H9 (cell line): ENCODE measurements at regions not wholly inside any gene's neighbourhood (a gene's known extent, or its start where the extent isn't known, plus 50 kb on each side); places are given as distances from the start of the nearest gene placed in this dataset.

ENCODE experiments used
- DNase-seq: peaks from one replicate; pipeline ENCODE4 v3.0.0-alpha.2; 2017
- H2AFZ ChIP-seq: one replicate; pipeline ENCODE4 v1.6.1; 2013; ENCODE audit warnings: mild to moderate bottlenecking, low read length, control low read depth, moderate library complexity
- H2AK5ac ChIP-seq: 2 replicates; pipeline ENCODE4 v1.6.1; 2013; ENCODE audit warnings: low read length, control low read depth, mixed read lengths; ENCODE audit not compliant: insufficient read length
- H2BK120ac ChIP-seq: one replicate; pipeline ENCODE4 v1.6.1; 2013; ENCODE audit warnings: low read depth, mild to moderate bottlenecking, low read length, control low read depth, inconsistent platforms; ENCODE audit not compliant: poor library complexity, severe bottlenecking
- H2BK12ac ChIP-seq: 2 replicates; pipeline ENCODE4 v1.6.1; 2013; ENCODE audit warnings: low read length, control low read depth, mixed read lengths, low read depth; ENCODE audit not compliant: insufficient read length
- H2BK15ac ChIP-seq: 2 replicates; pipeline ENCODE4 v1.6.1; 2013; ENCODE audit warnings: low read depth, low read length, control low read depth
- H2BK20ac ChIP-seq: one replicate; pipeline ENCODE4 v1.6.1; 2013; ENCODE audit warnings: low read depth, mild to moderate bottlenecking, low read length, control low read depth, inconsistent platforms; ENCODE audit not compliant: poor library complexity, severe bottlenecking
- H2BK5ac ChIP-seq: 2 replicates; pipeline ENCODE4 v1.6.1; 2013; ENCODE audit warnings: low read length, control low read depth, mixed read lengths; ENCODE audit not compliant: insufficient read length
- H3K14ac ChIP-seq: 2 replicates; pipeline ENCODE4 v1.6.1; 2013; ENCODE audit warnings: low read length, control low read depth; ENCODE audit not compliant: insufficient read depth
- H3K18ac ChIP-seq: 2 replicates; pipeline ENCODE4 v1.6.1; 2013; ENCODE audit warnings: low read depth, mild to moderate bottlenecking, mixed read lengths, low read length, control low read depth; ENCODE audit not compliant: insufficient read length
- H3K23ac ChIP-seq: 2 replicates; pipeline ENCODE4 v1.6.1; 2013; ENCODE audit warnings: low read length, control low read depth, mixed read lengths, low read depth; ENCODE audit not compliant: insufficient read length
- H3K23me2 ChIP-seq: 2 replicates; pipeline ENCODE4 v1.6.1; 2013; ENCODE audit warnings: low read depth, mild to moderate bottlenecking, mixed read lengths, low read length, control low read depth; ENCODE audit not compliant: insufficient read length, poor library complexity, severe bottlenecking
- H3K27ac ChIP-seq: 2 replicates; pipeline ENCODE4 v1.5.1; 2013; ENCODE audit warnings: low read length, control low read depth, mixed read lengths, low read depth; ENCODE audit not compliant: insufficient read length
- H3K27me3 ChIP-seq: 2 replicates; pipeline ENCODE4 v1.6.1; 2013; ENCODE audit warnings: low read length, control low read depth, inconsistent platforms; ENCODE audit not compliant: insufficient read depth
- H3K4ac ChIP-seq: 2 replicates; pipeline ENCODE4 v1.6.1; 2013; ENCODE audit warnings: low read depth, mild to moderate bottlenecking, control low read depth, inconsistent platforms, low read length, moderate library complexity
- H3K4me1 ChIP-seq: 2 replicates; pipeline ENCODE4 v1.6.1; 2013; ENCODE audit warnings: low read length, control low read depth, inconsistent platforms; ENCODE audit not compliant: insufficient read depth
- H3K4me2 ChIP-seq: 2 replicates; pipeline ENCODE4 v1.6.1; 2013; ENCODE audit warnings: low read length, control low read depth, mixed read lengths; ENCODE audit not compliant: insufficient read length, insufficient read depth
- H3K56ac ChIP-seq: 2 replicates; pipeline ENCODE4 v1.6.1; 2013; ENCODE audit warnings: low read depth, mild to moderate bottlenecking, mixed read lengths, low read length, control low read depth; ENCODE audit not compliant: insufficient read length
- H3K79me1 ChIP-seq: 2 replicates; pipeline ENCODE4 v1.6.1; 2013; ENCODE audit warnings: low read depth, mild to moderate bottlenecking, moderate library complexity, low read length, control low read depth, inconsistent platforms; ENCODE audit not compliant: insufficient read depth, poor library complexity, severe bottlenecking
- H3K79me2 ChIP-seq: 2 replicates; pipeline ENCODE4 v1.6.1; 2013; ENCODE audit warnings: low read length, control low read depth, inconsistent platforms; ENCODE audit not compliant: insufficient read depth
- H3K9ac ChIP-seq: 2 replicates; pipeline ENCODE4 v1.6.1; 2013; ENCODE audit warnings: low read length, control low read depth, mixed read lengths; ENCODE audit not compliant: insufficient read length; ENCODE audit errors: extremely low read depth
- H3K9me3 ChIP-seq: one replicate; pipeline ENCODE4 v1.6.1; 2013; ENCODE audit warnings: low read depth, low read length, inconsistent platforms; ENCODE audit not compliant: control insufficient read depth
- H3T11ph ChIP-seq: one replicate; pipeline ENCODE4 v1.6.1; 2013; ENCODE audit warnings: mild to moderate bottlenecking, low read length, control low read depth, inconsistent platforms
- H4K20me1 ChIP-seq: one replicate; pipeline ENCODE4 v1.6.1; 2013; ENCODE audit not compliant: control insufficient read depth, insufficient read length, insufficient read depth
- H4K5ac ChIP-seq: 2 replicates; pipeline ENCODE4 v1.6.1; 2013; ENCODE audit warnings: low read depth, mild to moderate bottlenecking, mixed read lengths, low read length, control low read depth; ENCODE audit not compliant: insufficient read length
- H4K8ac ChIP-seq: replicated peaks from 2 replicates; pipeline ENCODE4 v1.6.1; 2013; ENCODE audit warnings: low read length, control low read depth, mixed read lengths, low read depth; ENCODE audit not compliant: insufficient read length
- H4K91ac ChIP-seq: 2 replicates; pipeline ENCODE4 v1.6.1; 2013; ENCODE audit warnings: low read depth, mild to moderate bottlenecking, moderate library complexity, mixed read lengths, low read length, control low read depth; ENCODE audit not compliant: insufficient read length
- H3K27ac Mint-ChIP-seq, 3 experiments: 2 replicates in 2 of 3; 3 replicates in 1 of 3; pipeline ENCODE4 v1.8.0; 2020 to 2021; ENCODE audit warnings: mixed read lengths in 3 of 3, mild to moderate bottlenecking in 1 of 3, moderate library complexity in 1 of 3
- H3K27me3 Mint-ChIP-seq: 2 replicates; pipeline ENCODE4 v1.8.0; 2021; ENCODE audit warnings: low read depth, mild to moderate bottlenecking, moderate library complexity, mixed read lengths
- H3K36me3 Mint-ChIP-seq, 3 experiments: 2 replicates in 2 of 3; 3 replicates in 1 of 3; pipeline ENCODE4 v1.8.0; 2020 to 2021; ENCODE audit warnings: low read depth in 3 of 3, mixed read lengths in 3 of 3; ENCODE audit not compliant: insufficient read depth in 1 of 3
- H3K4me1 Mint-ChIP-seq, 2 experiments: 2 replicates each; pipeline ENCODE4 v1.8.0; 2020; ENCODE audit warnings: mixed read lengths in 2 of 2
- H3K4me3 Mint-ChIP-seq, 2 experiments: 2 replicates in 1 of 2; 3 replicates in 1 of 2; pipeline ENCODE4 v1.8.0; 2020 to 2021; ENCODE audit warnings: mild to moderate bottlenecking in 2 of 2, mixed read lengths in 2 of 2, moderate library complexity in 1 of 2
- H3K9me3 Mint-ChIP-seq, 2 experiments: 2 replicates in 1 of 2; 3 replicates in 1 of 2; pipeline ENCODE4 v1.8.0; 2020; ENCODE audit warnings: mild to moderate bottlenecking in 2 of 2, mixed read lengths in 2 of 2, moderate library complexity in 1 of 2
- CTCF ChIP-seq: fragments of 200-600 bp; sonication (generic); conservative IDR thresholded peaks from 3 replicates; pipeline ENCODE4 v1.8.0; 2021; ENCODE audit warnings: antibody characterized with exemption, mild to moderate bottlenecking
- WGBS: extraction: QIAGEN DNeasy Blood & Tissue Kit; methylation state at CpG from one replicate; pipeline ENCODE4 v1.1.7; 2013; ENCODE audit warnings: missing lambda C conversion rate, low lambda C conversion rate, mixed read lengths; ENCODE audit not compliant: insufficient read length; ENCODE audit errors: extremely low coverage; 5-methylcytosine and 5-hydroxymethylcytosine counted together

GRCh38 chr10:43928425-43928968, 279.8 kb upstream of the ZNF32 start:
- H3K27me3 Mint-ChIP-seq = peaks cover 2% of the 10 kb centered on the region
- H3K14ac ChIP-seq = no peak overlapping the region
- H2BK5ac ChIP-seq = no peak overlapping the region
- no peak overlapping the region for H3K4ac ChIP-seq
- H3T11ph ChIP-seq = no peak overlapping the region
- peaks cover 0 to 5% of the 10 kb centered on the region in 2 experiments; a peak in 2 of 5 replicates for H3K9me3 Mint-ChIP-seq
- no peak overlapping the region for H3K4me3 Mint-ChIP-seq
- H3K9me3 ChIP-seq = no peaks in the 10 kb centered on the region
- H3K27ac ChIP-seq = no peak overlapping the region
- no peak overlapping the region for H4K91ac ChIP-seq
- no peak overlapping the region for H4K8ac ChIP-seq
- H4K5ac ChIP-seq = no peak overlapping the region
- no peak overlapping the region for H3K27ac Mint-ChIP-seq
- H2AFZ ChIP-seq = no peak overlapping the region
- H3K4me1 ChIP-seq = no peaks in the 10 kb centered on the region
- no peak for TF ChIP-seq CTCF
- H3K9ac ChIP-seq = no peak overlapping the region
- H3K27me3 ChIP-seq = no peaks in the 10 kb centered on the region
- no peak overlapping the region for H2BK15ac ChIP-seq
- H3K4me1 Mint-ChIP-seq = peaks cover 0 to 3% of the 10 kb centered on the region in 2 experiments; a peak in 1 of 4 replicates
- no peak overlapping the region for H3K56ac ChIP-seq
- H3K4me2 ChIP-seq = no peak overlapping the region
- H3K36me3 Mint-ChIP-seq = no peaks in the 10 kb centered on the region; a peak in 1 of 7 replicates
- H3K23me2 ChIP-seq = no peaks in the 10 kb centered on the region
- H2BK12ac ChIP-seq = no peak overlapping the region
- H2BK20ac ChIP-seq = no peak overlapping the region
- DNase-seq = no peak
- no CpG with 5 or more reads among the region's 7 CpGs for whole genome bisulfite sequencing
- no peak overlapping the region for H3K18ac ChIP-seq
- H3K79me1 ChIP-seq = no peaks in the 10 kb centered on the region
- H2BK120ac ChIP-seq = no peak overlapping the region
- no peaks in the 10 kb centered on the region for H4K20me1 ChIP-seq
- H2AK5ac ChIP-seq = no peak overlapping the region
- H3K23ac ChIP-seq = no peak overlapping the region
- no peaks in the 10 kb centered on the region for H3K79me2 ChIP-seq
